Ishikawa (cell line): ENCODE measurements at regions not wholly inside any gene's neighbourhood (a gene's known extent, or its start where the extent isn't known, plus 50 kb on each side); places are given as distances from the start of the nearest gene placed in this dataset.

Experiments
- CEBPB ChIP-seq: IDR thresholded peaks from 2 replicates; pipeline ENCODE4 v1.6.1; 2012
- CREB1 ChIP-seq: IDR thresholded peaks from 2 replicates; pipeline ENCODE4 v1.6.1; 2012; ENCODE audit warnings: low read depth
- EGR1 ChIP-seq: IDR thresholded peaks from 2 replicates; pipeline ENCODE4 v1.6.1; 2012
- EP300 ChIP-seq: IDR thresholded peaks from 2 replicates; pipeline ENCODE4 v1.6.1; 2012; ENCODE audit warnings: borderline replicate concordance
- FOXM1 ChIP-seq: IDR thresholded peaks from 2 replicates; pipeline ENCODE4 v1.6.1; 2012; ENCODE audit warnings: low read depth, borderline replicate concordance
- MAX ChIP-seq: IDR thresholded peaks from 2 replicates; pipeline ENCODE4 v1.6.1; 2012
- NFIC ChIP-seq: IDR thresholded peaks from 2 replicates; pipeline ENCODE4 v1.6.1; 2012
- RAD21 ChIP-seq: IDR thresholded peaks from 2 replicates; pipeline ENCODE4 v1.6.1; 2012; ENCODE audit warnings: low read depth
- REST ChIP-seq: IDR thresholded peaks from 2 replicates; pipeline ENCODE4 v1.6.1; 2012; ENCODE audit warnings: low read depth, mild to moderate bottlenecking
- TAF1 ChIP-seq: IDR thresholded peaks from 2 replicates; pipeline ENCODE4 v1.6.1; 2012; ENCODE audit warnings: low read depth, mild to moderate bottlenecking
- TCF12 ChIP-seq: IDR thresholded peaks from 2 replicates; pipeline ENCODE4 v1.6.1; 2012; ENCODE audit warnings: low read depth
- TEAD4 ChIP-seq: IDR thresholded peaks from 2 replicates; pipeline ENCODE4 v1.6.1; 2012
- USF1 ChIP-seq: IDR thresholded peaks from 2 replicates; pipeline ENCODE4 v1.6.1; 2012
- YY1 ChIP-seq: IDR thresholded peaks from 2 replicates; pipeline ENCODE4 v1.6.1; 2012; ENCODE audit warnings: low read depth
- ZBTB7A ChIP-seq: IDR thresholded peaks from 2 replicates; pipeline ENCODE4 v1.6.1; 2012; ENCODE audit warnings: low read depth

GRCh38 chr16:85463672-85464382 lies 149.3 kb upstream of the GSE1 start:
- TF ChIP-seq YY1, result no peak
- no peak for TF ChIP-seq REST
- TF ChIP-seq ZBTB7A, result no peak
- TF ChIP-seq MAX, result no peak
- no peak for TF ChIP-seq EGR1
- TF ChIP-seq CREB1, result no peak
- TF ChIP-seq NFIC, result no peak
- TF ChIP-seq TEAD4, result no peak
- TF ChIP-seq TCF12, result no peak
- no peak for TF ChIP-seq FOXM1
- TF ChIP-seq TAF1, result no peak
- no peak for TF ChIP-seq RAD21
- no peak for TF ChIP-seq USF1
- TF ChIP-seq EP300, result no peak
- no peak for TF ChIP-seq CEBPB

- TF ChIP-seq MAX, result peak; percentile 39; the same call in 1 of the 2 replicates
- TF ChIP-seq CREB1, result no peak
- TF ChIP-seq ZBTB7A, result peak; percentile 73; the same call in 1 of the 2 replicates
- TF ChIP-seq TCF12, result 0 out of 2 replicates have a peak, but pooled peaks have one; percentile 20
- no peak for TF ChIP-seq REST
- TF ChIP-seq NFIC, result 0 out of 2 replicates have a peak, but pooled peaks have one; percentile 17
- TF ChIP-seq CEBPB, result 0 out of 2 replicates have a peak, but pooled peaks have one; percentile 1
Observed at GRCh38 chr16:85464383-85465305, 148.5 kb upstream of the GSE1 start.

- TF ChIP-seq USF1, result peak; percentile 53; the same call in 1 of the 2 replicates
- no peak for TF ChIP-seq TAF1
- TF ChIP-seq TCF12, result peak; percentile 22; the same call in 1 of the 2 replicates
- TF ChIP-seq NFIC, result peak; percentile 75
Observed at GRCh38 chr16:85465328-85466303, 147.5 kb upstream of the GSE1 start.

- no peak for TF ChIP-seq REST
- TF ChIP-seq FOXM1, result no peak
- TF ChIP-seq YY1, result 0 out of 2 replicates have a peak, but pooled peaks have one; percentile 9
Observed at GRCh38 chr16:85466304-85466700, 146.8 kb upstream of the GSE1 start.
